Liver (tissue), 8 donors: ENCODE measurements at regions not wholly inside any gene's neighbourhood (a gene's known extent, or its start where the extent isn't known, plus 50 kb on each side); places are given as distances from the start of the nearest gene placed in this dataset.

Source experiments
- DNase-seq: peaks from one replicate; pipeline ENCODE4 v3.0.0-alpha.2; 2017; ENCODE audit warnings: low spot score
- H3K27ac ChIP-seq, 2 donors: one replicate each; pipeline ENCODE4 v1.7.0; 2013; ENCODE audit warnings: inconsistent platforms in 2 of 2, low read length in 2 of 2, control low read depth in 1 of 2, low read depth in 1 of 2, mild to moderate bottlenecking in 1 of 2
- H3K27me3 ChIP-seq, 4 donors: one replicate each; pipeline versions ENCODE4 v1.6.1 to v1.7.0; 2013; ENCODE audit warnings: low read length in 3 of 4, inconsistent platforms in 1 of 4, mild to moderate bottlenecking in 1 of 4, moderate library complexity in 1 of 4; ENCODE audit not compliant: control insufficient read depth in 4 of 4, insufficient read depth in 4 of 4
- H3K36me3 ChIP-seq, 4 donors: one replicate each; pipeline versions ENCODE4 v1.6.1 to v1.7.0; 2013; ENCODE audit warnings: low read length in 3 of 4, mild to moderate bottlenecking in 3 of 4, low read depth in 1 of 4, moderate library complexity in 1 of 4; ENCODE audit not compliant: control insufficient read depth in 4 of 4, insufficient read depth in 3 of 4
- H3K4me1 ChIP-seq, 4 donors: one replicate each; pipeline versions ENCODE4 v1.6.1 to v1.7.0; 2013; ENCODE audit warnings: low read length in 3 of 4, mild to moderate bottlenecking in 3 of 4, moderate library complexity in 1 of 4; ENCODE audit not compliant: control insufficient read depth in 4 of 4, insufficient read depth in 4 of 4
- H3K4me3 ChIP-seq, 3 donors: one replicate each; pipeline versions ENCODE4 v1.6.1 to v1.7.0; 2013; ENCODE audit warnings: low read length in 3 of 3, control low read depth in 1 of 3, low read depth in 1 of 3, mild to moderate bottlenecking in 1 of 3
- H3K9ac ChIP-seq, 2 donors: one replicate each; pipeline ENCODE4 v1.7.0; 2013; ENCODE audit warnings: low read length in 2 of 2, mild to moderate bottlenecking in 2 of 2, moderate library complexity in 2 of 2, control low read depth in 1 of 2, low read depth in 1 of 2
- H3K9me3 ChIP-seq, 4 donors: one replicate each; pipeline versions ENCODE4 v1.6.1 to v1.7.0; 2013; ENCODE audit warnings: low read length in 3 of 4; ENCODE audit not compliant: control insufficient read depth in 4 of 4
- EGR1 ChIP-seq, 2 donors: IDR thresholded peaks; 2 replicates each; pipeline ENCODE4 v1.6.1; 2016 to 2018; ENCODE audit warnings: antibody characterized with exemption in 2 of 2, low read depth in 2 of 2
- GABPA ChIP-seq, 2 donors: IDR thresholded peaks in 1 of 2; conservative IDR thresholded peaks in 1 of 2; 2 replicates each; pipeline ENCODE4 v1.6.1; 2016; ENCODE audit warnings: antibody characterized with exemption in 2 of 2, mild to moderate bottlenecking in 1 of 2, moderate library complexity in 1 of 2
- HNF4G ChIP-seq: IDR thresholded peaks from 2 replicates; pipeline ENCODE4 v1.6.1; 2016; ENCODE audit warnings: antibody characterized with exemption
- NR2F2 ChIP-seq: IDR thresholded peaks from 2 replicates; pipeline ENCODE4 v1.6.1; 2016; ENCODE audit warnings: antibody characterized with exemption
- RAD21 ChIP-seq, 2 donors: IDR thresholded peaks; 2 replicates each; pipeline ENCODE4 v1.6.1; 2016; ENCODE audit warnings: antibody characterized with exemption in 2 of 2, mild to moderate bottlenecking in 2 of 2
- RXRA ChIP-seq, 2 donors: IDR thresholded peaks; 2 replicates each; pipeline ENCODE4 v1.6.1; 2017 to 2018; ENCODE audit warnings: antibody characterized with exemption in 2 of 2, mild to moderate bottlenecking in 1 of 2
- SP1 ChIP-seq: IDR thresholded peaks from 2 replicates; pipeline ENCODE4 v1.6.1; 2018; ENCODE audit warnings: antibody characterized with exemption, mild to moderate bottlenecking
- TAF1 ChIP-seq: conservative IDR thresholded peaks from 2 replicates; pipeline ENCODE4 v1.6.1; 2016; ENCODE audit warnings: antibody characterized with exemption, mild to moderate bottlenecking
- YY1 ChIP-seq: IDR thresholded peaks from 2 replicates; pipeline ENCODE4 v1.6.1; 2016; ENCODE audit warnings: antibody characterized with exemption, mild to moderate bottlenecking
- WGBS: extraction: QIAGEN DNeasy Blood & Tissue Kit; methylation state at CpG from one replicate; pipeline ENCODE4 v1.1.7; 2013; 5-methylcytosine and 5-hydroxymethylcytosine counted together
- TF ChIP-seq, protein P1 (sequence below): IDR thresholded peaks from 2 replicates; pipeline ENCODE4 v1.6.1; 2016; ENCODE audit warnings: antibody characterized with exemption
- TF ChIP-seq, protein P2 (sequence below): IDR thresholded peaks from 2 replicates; pipeline ENCODE4 v1.6.1; 2016; ENCODE audit warnings: antibody characterized with exemption, mild to moderate bottlenecking
- TF ChIP-seq, protein P3 (sequence below): fragments of 150-350 bp; IDR thresholded peaks from 2 replicates; pipeline ENCODE4 v1.5.1; 2017; ENCODE audit warnings: improper control_type of control experiment, low read depth, low read length; ENCODE audit not compliant: missing input control
- TF ChIP-seq, protein P4 (sequence below): IDR thresholded peaks from 2 replicates; pipeline ENCODE4 v1.6.1; 2016; ENCODE audit warnings: antibody characterized with exemption
- TF ChIP-seq, protein P5 (sequence below): IDR thresholded peaks from 2 replicates; pipeline ENCODE4 v1.6.1; 2016; ENCODE audit warnings: antibody characterized with exemption
- donor health status: healthy.
- donor health status: healthy.
- donor health status: healthy.
- donor health status: healthy.
- donor health status: healthy.

DNA sequence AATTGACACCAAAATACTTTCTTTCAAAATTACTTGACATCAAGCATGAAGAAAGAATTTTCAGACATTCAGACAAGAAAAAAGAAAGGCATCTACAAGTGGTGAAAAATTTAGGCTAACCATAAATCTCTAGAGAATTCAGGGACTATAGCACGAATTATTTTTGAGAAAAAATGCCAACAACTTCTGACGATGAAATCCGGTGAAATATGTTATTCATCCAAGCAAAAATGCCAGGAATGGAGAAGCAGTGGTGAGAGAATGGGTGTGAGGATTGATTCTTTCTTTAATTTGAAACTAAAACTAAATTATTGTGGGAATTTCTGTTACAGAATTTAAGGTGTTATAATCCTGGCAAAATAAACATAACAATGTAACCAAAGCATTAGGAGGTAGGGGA lies 69.4 kb upstream of the SORBS2 start:
- H3K36me3 ChIP-seq, result no peaks in the 10 kb centered on the region
- no peak for DNase-seq
- no peaks in the 10 kb centered on the region for H3K9me3 ChIP-seq
- peaks cover 0 to 11% (median 2%) of the 10 kb centered on the region in 4 donors for H3K4me1 ChIP-seq
- no peak overlapping the region for H3K27ac ChIP-seq
- WGBS, result 89% methylated on average over 3 of the region's 3 CpGs
- no peak overlapping the region for H3K9ac ChIP-seq
- no peaks in the 10 kb centered on the region for H3K27me3 ChIP-seq
- H3K4me3 ChIP-seq, result no peak overlapping the region
- TF ChIP-seq EGR1 (IDR thresholded peaks at IDR 0.05; ENCODE audit: low read depth in 2 of 2), result no peak
- TF ChIP-seq RAD21 (IDR thresholded peaks at IDR 0.05), result no peak
- TF ChIP-seq, protein P1, sequence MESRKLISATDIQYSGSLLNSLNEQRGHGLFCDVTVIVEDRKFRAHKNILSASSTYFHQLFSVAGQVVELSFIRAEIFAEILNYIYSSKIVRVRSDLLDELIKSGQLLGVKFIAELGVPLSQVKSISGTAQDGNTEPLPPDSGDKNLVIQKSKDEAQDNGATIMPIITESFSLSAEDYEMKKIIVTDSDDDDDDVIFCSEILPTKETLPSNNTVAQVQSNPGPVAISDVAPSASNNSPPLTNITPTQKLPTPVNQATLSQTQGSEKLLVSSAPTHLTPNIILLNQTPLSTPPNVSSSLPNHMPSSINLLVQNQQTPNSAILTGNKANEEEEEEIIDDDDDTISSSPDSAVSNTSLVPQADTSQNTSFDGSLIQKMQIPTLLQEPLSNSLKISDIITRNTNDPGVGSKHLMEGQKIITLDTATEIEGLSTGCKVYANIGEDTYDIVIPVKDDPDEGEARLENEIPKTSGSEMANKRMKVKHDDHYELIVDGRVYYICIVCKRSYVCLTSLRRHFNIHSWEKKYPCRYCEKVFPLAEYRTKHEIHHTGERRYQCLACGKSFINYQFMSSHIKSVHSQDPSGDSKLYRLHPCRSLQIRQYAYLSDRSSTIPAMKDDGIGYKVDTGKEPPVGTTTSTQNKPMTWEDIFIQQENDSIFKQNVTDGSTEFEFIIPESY, result no peak

DNA sequence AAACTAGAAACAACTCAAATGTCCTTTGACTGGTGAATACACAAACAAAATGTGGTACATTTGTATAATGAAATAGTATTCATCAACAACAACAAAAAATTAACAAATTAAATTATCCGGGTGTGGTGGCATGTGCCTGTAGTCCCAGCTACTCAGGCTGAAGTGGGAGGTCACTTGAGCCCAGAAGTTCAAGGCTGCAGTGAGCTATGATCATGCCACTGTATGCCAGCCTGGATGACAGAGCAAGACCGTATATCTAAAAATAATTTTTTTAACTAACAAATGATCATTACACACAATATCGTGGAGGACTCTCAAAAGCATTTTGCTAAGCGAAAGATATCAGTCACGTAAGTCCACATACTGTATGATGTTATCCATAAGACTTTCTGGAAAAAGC lies 71.6 kb upstream of the SORBS2 start:
- DNase-seq, result no peak
- Histone ChIP-seq H3K9ac (no peak overlapping the region), H3K9me3 (peaks cover 0 to 4% (median 2%) of the 10 kb centered on the region in 4 donors), H3K27me3 (no peaks in the 10 kb centered on the region), H3K36me3 (no peaks in the 10 kb centered on the region), H3K27ac (no peak overlapping the region), H3K4me3 (no peak overlapping the region), H3K4me1 (peaks cover 0 to 11% (median 2%) of the 10 kb centered on the region in 4 donors)
- TF ChIP-seq RXRA (IDR thresholded peaks at IDR 0.05) (no peak), HNF4G (no peak), TAF1 (no peak), RAD21 (IDR thresholded peaks at IDR 0.05) (no peak), GABPA (IDR thresholded peaks at IDR 0.05 in 1 of 2, conservative IDR thresholded peaks at IDR 0.05 in 1 of 2) (no peak), NR2F2 (no peak), YY1 (no peak), SP1 (no peak)
- TF ChIP-seq, protein P2, sequence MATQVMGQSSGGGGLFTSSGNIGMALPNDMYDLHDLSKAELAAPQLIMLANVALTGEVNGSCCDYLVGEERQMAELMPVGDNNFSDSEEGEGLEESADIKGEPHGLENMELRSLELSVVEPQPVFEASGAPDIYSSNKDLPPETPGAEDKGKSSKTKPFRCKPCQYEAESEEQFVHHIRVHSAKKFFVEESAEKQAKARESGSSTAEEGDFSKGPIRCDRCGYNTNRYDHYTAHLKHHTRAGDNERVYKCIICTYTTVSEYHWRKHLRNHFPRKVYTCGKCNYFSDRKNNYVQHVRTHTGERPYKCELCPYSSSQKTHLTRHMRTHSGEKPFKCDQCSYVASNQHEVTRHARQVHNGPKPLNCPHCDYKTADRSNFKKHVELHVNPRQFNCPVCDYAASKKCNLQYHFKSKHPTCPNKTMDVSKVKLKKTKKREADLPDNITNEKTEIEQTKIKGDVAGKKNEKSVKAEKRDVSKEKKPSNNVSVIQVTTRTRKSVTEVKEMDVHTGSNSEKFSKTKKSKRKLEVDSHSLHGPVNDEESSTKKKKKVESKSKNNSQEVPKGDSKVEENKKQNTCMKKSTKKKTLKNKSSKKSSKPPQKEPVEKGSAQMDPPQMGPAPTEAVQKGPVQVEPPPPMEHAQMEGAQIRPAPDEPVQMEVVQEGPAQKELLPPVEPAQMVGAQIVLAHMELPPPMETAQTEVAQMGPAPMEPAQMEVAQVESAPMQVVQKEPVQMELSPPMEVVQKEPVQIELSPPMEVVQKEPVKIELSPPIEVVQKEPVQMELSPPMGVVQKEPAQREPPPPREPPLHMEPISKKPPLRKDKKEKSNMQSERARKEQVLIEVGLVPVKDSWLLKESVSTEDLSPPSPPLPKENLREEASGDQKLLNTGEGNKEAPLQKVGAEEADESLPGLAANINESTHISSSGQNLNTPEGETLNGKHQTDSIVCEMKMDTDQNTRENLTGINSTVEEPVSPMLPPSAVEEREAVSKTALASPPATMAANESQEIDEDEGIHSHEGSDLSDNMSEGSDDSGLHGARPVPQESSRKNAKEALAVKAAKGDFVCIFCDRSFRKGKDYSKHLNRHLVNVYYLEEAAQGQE, result no peak
- TF ChIP-seq, protein P3, sequence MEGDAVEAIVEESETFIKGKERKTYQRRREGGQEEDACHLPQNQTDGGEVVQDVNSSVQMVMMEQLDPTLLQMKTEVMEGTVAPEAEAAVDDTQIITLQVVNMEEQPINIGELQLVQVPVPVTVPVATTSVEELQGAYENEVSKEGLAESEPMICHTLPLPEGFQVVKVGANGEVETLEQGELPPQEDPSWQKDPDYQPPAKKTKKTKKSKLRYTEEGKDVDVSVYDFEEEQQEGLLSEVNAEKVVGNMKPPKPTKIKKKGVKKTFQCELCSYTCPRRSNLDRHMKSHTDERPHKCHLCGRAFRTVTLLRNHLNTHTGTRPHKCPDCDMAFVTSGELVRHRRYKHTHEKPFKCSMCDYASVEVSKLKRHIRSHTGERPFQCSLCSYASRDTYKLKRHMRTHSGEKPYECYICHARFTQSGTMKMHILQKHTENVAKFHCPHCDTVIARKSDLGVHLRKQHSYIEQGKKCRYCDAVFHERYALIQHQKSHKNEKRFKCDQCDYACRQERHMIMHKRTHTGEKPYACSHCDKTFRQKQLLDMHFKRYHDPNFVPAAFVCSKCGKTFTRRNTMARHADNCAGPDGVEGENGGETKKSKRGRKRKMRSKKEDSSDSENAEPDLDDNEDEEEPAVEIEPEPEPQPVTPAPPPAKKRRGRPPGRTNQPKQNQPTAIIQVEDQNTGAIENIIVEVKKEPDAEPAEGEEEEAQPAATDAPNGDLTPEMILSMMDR, result no peak
- TF ChIP-seq, protein P4, sequence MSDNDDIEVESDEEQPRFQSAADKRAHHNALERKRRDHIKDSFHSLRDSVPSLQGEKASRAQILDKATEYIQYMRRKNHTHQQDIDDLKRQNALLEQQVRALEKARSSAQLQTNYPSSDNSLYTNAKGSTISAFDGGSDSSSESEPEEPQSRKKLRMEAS, result no peak
- TF ChIP-seq, protein P1, result no peak
- TF ChIP-seq, protein P5, sequence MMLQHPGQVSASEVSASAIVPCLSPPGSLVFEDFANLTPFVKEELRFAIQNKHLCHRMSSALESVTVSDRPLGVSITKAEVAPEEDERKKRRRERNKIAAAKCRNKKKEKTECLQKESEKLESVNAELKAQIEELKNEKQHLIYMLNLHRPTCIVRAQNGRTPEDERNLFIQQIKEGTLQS, result no peak
- whole genome bisulfite sequencing, result 89% methylated on average over 5 of the region's 5 CpGs
